Liver (tissue), 3 donors: ENCODE measurements at regions not wholly inside any gene's neighbourhood (a gene's known extent, or its start where the extent isn't known, plus 50 kb on each side); places are given as distances from the start of the nearest gene placed in this dataset.

Source experiments
- ATF3 ChIP-seq: IDR thresholded peaks from 2 replicates; pipeline ENCODE4 v1.6.1; 2016; ENCODE audit warnings: antibody characterized with exemption
- CTCF ChIP-seq: fragments of 150-350 bp; IDR thresholded peaks from 2 replicates; pipeline ENCODE4 v1.5.1; 2017; ENCODE audit warnings: improper control_type of control experiment, low read depth, low read length; ENCODE audit not compliant: missing input control
- GABPA ChIP-seq, 2 donors: IDR thresholded peaks in 1 of 2; conservative IDR thresholded peaks in 1 of 2; 2 replicates each; pipeline ENCODE4 v1.6.1; 2016; ENCODE audit warnings: antibody characterized with exemption in 2 of 2, mild to moderate bottlenecking in 1 of 2, moderate library complexity in 1 of 2
- JUND ChIP-seq, 2 donors: IDR thresholded peaks; 2 replicates each; pipeline ENCODE4 v1.6.1; 2016; ENCODE audit warnings: antibody characterized with exemption in 2 of 2
- REST ChIP-seq: IDR thresholded peaks from 2 replicates; pipeline ENCODE4 v1.6.1; 2016; ENCODE audit warnings: antibody characterized with exemption, mild to moderate bottlenecking
- RXRA ChIP-seq, 2 donors: IDR thresholded peaks; 2 replicates each; pipeline ENCODE4 v1.6.1; 2017 to 2018; ENCODE audit warnings: antibody characterized with exemption in 2 of 2, mild to moderate bottlenecking in 1 of 2
- TAF1 ChIP-seq: conservative IDR thresholded peaks from 2 replicates; pipeline ENCODE4 v1.6.1; 2016; ENCODE audit warnings: antibody characterized with exemption, mild to moderate bottlenecking
- YY1 ChIP-seq: IDR thresholded peaks from 2 replicates; pipeline ENCODE4 v1.6.1; 2016; ENCODE audit warnings: antibody characterized with exemption, mild to moderate bottlenecking
- donor health status: healthy.
- donor health status: healthy.

GRCh38 chr1:208852911-208853310 is 608.7 kb upstream of the PLXNA2 start:
- no peak for TF ChIP-seq CTCF
- TF ChIP-seq ATF3, result no peak
- no peak for TF ChIP-seq JUND (IDR thresholded peaks at IDR 0.05)
- no peak for TF ChIP-seq TAF1
- TF ChIP-seq GABPA (IDR thresholded peaks at IDR 0.05 in 1 of 2, conservative IDR thresholded peaks at IDR 0.05 in 1 of 2), result no peak
- TF ChIP-seq REST, result no peak
- no peak for TF ChIP-seq YY1
- no peak for TF ChIP-seq RXRA (IDR thresholded peaks at IDR 0.05)
